SU-DHL-6 (cell line): ENCODE measurements at regions not wholly inside any gene's neighbourhood (a gene's known extent, or its start where the extent isn't known, plus 50 kb on each side); places are given as distances from the start of the nearest gene placed in this dataset.
A peak's percentile ranks its signal among the peaks of the same experiment; 100 is the strongest.

Source experiments
- H2AFZ ChIP-seq: fragments of 200-600 bp; sonication (generic); 2 replicates; pipeline ENCODE4 v1.6.1; 2014; ENCODE audit warnings: low read depth, mild to moderate bottlenecking, moderate library complexity, mixed read lengths, antibody characterized with exemption, low read length; ENCODE audit not compliant: severe bottlenecking
- H3F3A ChIP-seq: fragments of 200-600 bp; shearing (Covaris generic); 2 replicates; pipeline ENCODE4 v1.6.0; 2016; ENCODE audit warnings: antibody characterized with exemption, mild to moderate bottlenecking; ENCODE audit not compliant: insufficient read depth
- H3K27ac ChIP-seq: fragments of 200-600 bp; sonication (generic); 2 replicates; pipeline ENCODE4 v1.5.1; 2016; ENCODE audit warnings: low read depth, mild to moderate bottlenecking, low read length, moderate library complexity, mixed read lengths
- H3K27me3 ChIP-seq: fragments of 200-600 bp; sonication (generic), shearing (Covaris generic); 2 replicates; pipeline ENCODE4 v1.6.0; 2014; ENCODE audit warnings: mild to moderate bottlenecking, low read length
- H3K36me3 ChIP-seq: fragments of 200-600 bp; sonication (generic); 2 replicates; pipeline ENCODE4 v1.6.1; 2014; ENCODE audit warnings: mild to moderate bottlenecking, low read length, mixed read lengths
- H3K4me2 ChIP-seq: fragments of 300-600, 200-600 bp; shearing (Covaris generic), sonication (generic); 2 replicates; pipeline ENCODE4 v1.6.0; 2014; ENCODE audit warnings: low read length, low read depth, mild to moderate bottlenecking; ENCODE audit not compliant: poor library complexity, severe bottlenecking
- H3K4me3 ChIP-seq: fragments of 200-600 bp; sonication (generic); 2 replicates; pipeline ENCODE4 v1.5.1; 2014; ENCODE audit warnings: antibody characterized with exemption, low read length, mild to moderate bottlenecking, mixed read lengths; ENCODE audit not compliant: insufficient read depth, poor library complexity, severe bottlenecking
- H3K79me2 ChIP-seq: fragments of 200-600 bp; sonication (generic); 2 replicates; pipeline ENCODE4 v1.6.1; 2014; ENCODE audit warnings: mild to moderate bottlenecking, low read length, moderate library complexity; ENCODE audit not compliant: insufficient read depth
- H3K9ac ChIP-seq: fragments of 200-600 bp; sonication (generic); 2 replicates; pipeline ENCODE4 v1.7.0; 2014; ENCODE audit warnings: mild to moderate bottlenecking, low read length
- H3K9me2 ChIP-seq: fragments of 200-600 bp; sonication (generic); replicated peaks from 2 replicates; pipeline ENCODE4 v1.6.1; 2014; ENCODE audit warnings: low read length; ENCODE audit not compliant: insufficient read depth
- H3K9me3 ChIP-seq: fragments of 200-600 bp; sonication (generic); 2 replicates; pipeline ENCODE4 v1.6.1; 2014; ENCODE audit warnings: low read length, mixed read lengths; ENCODE audit not compliant: insufficient read depth
- H4K20me1 ChIP-seq: fragments of 200-600 bp; sonication (generic); 2 replicates; pipeline ENCODE4 v1.6.1; 2014; ENCODE audit warnings: low read depth, mild to moderate bottlenecking, antibody characterized with exemption, low read length, moderate library complexity, mixed read lengths
- CTCF ChIP-seq: fragments of 200-600 bp; sonication (generic); IDR thresholded peaks from one replicate; pipeline ENCODE4 v1.5.1; 2017; ENCODE audit warnings: antibody characterized with exemption, mild to moderate bottlenecking, low read length, moderate library complexity; ENCODE audit not compliant: insufficient read depth, poor library complexity, severe bottlenecking
- EZH2phosphoT487 ChIP-seq: fragments of 200-600 bp; sonication (generic), shearing (Covaris generic); conservative IDR thresholded peaks from 2 replicates; pipeline ENCODE4 v1.6.1; 2018; ENCODE audit warnings: mild to moderate bottlenecking, antibody characterized with exemption, low read length, moderate library complexity, mixed read lengths

GRCh38 chr4:100106982-100107381 lies 83.3 kb downstream of the DDIT4L start:
- H2AFZ ChIP-seq: no peak overlapping the region
- H3F3A ChIP-seq: no peaks in the 10 kb centered on the region
- no peak overlapping the region for H3K9ac ChIP-seq
- H3K9me3 ChIP-seq: no peaks in the 10 kb centered on the region
- no peaks in the 10 kb centered on the region for H3K9me2 ChIP-seq
- no peak overlapping the region for H3K27ac ChIP-seq
- H3K36me3 ChIP-seq: no peaks in the 10 kb centered on the region
- peak overlapping the region; percentile 44 for H3K4me2 ChIP-seq
- H4K20me1 ChIP-seq: no peaks in the 10 kb centered on the region
- no peak overlapping the region for H3K4me3 ChIP-seq
- no peaks in the 10 kb centered on the region for H3K79me2 ChIP-seq
- TF ChIP-seq CTCF (no peak), EZH2phosphoT487 (no peak)
- no peaks in the 10 kb centered on the region for H3K27me3 ChIP-seq

GRCh38 chr4:100103671-100104070 lies 86.6 kb downstream of the DDIT4L start:
- Histone ChIP-seq H4K20me1 (no peaks in the 10 kb centered on the region), H3K9ac (no peak overlapping the region), H3K4me2 (no peak overlapping the region), H3K36me3 (no peaks in the 10 kb centered on the region), H3F3A (no peaks in the 10 kb centered on the region), H3K9me3 (no peaks in the 10 kb centered on the region), H3K9me2 (no peaks in the 10 kb centered on the region), H2AFZ (no peak overlapping the region), H3K27me3 (no peaks in the 10 kb centered on the region), H3K27ac (no peak overlapping the region), H3K79me2 (no peaks in the 10 kb centered on the region), H3K4me3 (no peak overlapping the region)
- TF ChIP-seq CTCF: no peak

DNA sequence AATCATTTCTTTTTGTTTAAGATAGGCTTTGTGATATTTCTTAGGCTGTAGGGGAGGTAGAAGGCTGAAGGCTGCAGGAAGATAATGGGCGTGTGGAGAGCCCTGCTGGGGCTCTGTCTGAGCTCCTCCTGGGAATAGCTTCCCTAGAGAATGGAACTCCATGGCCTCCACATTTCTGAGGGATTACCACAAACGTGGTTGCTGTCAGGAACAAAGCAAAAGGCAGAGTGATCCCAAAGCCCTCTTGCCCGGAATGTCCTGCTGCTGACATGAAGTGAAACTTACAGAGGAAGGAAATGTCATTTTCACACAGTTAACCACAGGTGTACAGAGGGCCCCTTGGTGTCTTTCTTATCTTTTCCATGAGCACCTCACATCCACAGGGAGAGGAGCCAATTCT lies 89.3 kb downstream of the DDIT4L start:
- Histone ChIP-seq H3K9me2 (no peaks in the 10 kb centered on the region), H3K27ac (no peak overlapping the region), H4K20me1 (no peaks in the 10 kb centered on the region), H3K79me2 (no peaks in the 10 kb centered on the region), H3K27me3 (no peaks in the 10 kb centered on the region), H3K9ac (no peak overlapping the region), H3F3A (no peaks in the 10 kb centered on the region), H3K9me3 (no peaks in the 10 kb centered on the region), H3K4me3 (no peak overlapping the region), H2AFZ (no peak overlapping the region), H3K4me2 (peak overlapping the region; percentile 51), H3K36me3 (no peaks in the 10 kb centered on the region)
- TF ChIP-seq CTCF: no peak
- TF ChIP-seq EZH2phosphoT487: no peak

- TF ChIP-seq EZH2phosphoT487: no peak
- TF ChIP-seq CTCF: no peak
- H3K9ac ChIP-seq: no peak overlapping the region
- no peaks in the 10 kb centered on the region for H3K9me2 ChIP-seq
- no peak overlapping the region for H3K4me3 ChIP-seq
- H3K9me3 ChIP-seq: no peaks in the 10 kb centered on the region
- no peaks in the 10 kb centered on the region for H3F3A ChIP-seq
- no peak overlapping the region for H2AFZ ChIP-seq
- H3K36me3 ChIP-seq: no peaks in the 10 kb centered on the region
- H3K27ac ChIP-seq: no peak overlapping the region
- H3K79me2 ChIP-seq: no peaks in the 10 kb centered on the region
- no peak overlapping the region for H3K4me2 ChIP-seq
- H3K27me3 ChIP-seq: no peaks in the 10 kb centered on the region
- no peaks in the 10 kb centered on the region for H4K20me1 ChIP-seq
These were observed 90.5 kb downstream of the DDIT4L start for GRCh38 chr4:100099746-100100145.
